Parathyroid adenoma (tissue), 2 donors: ENCODE measurements at regions not wholly inside any gene's neighbourhood (a gene's known extent, or its start where the extent isn't known, plus 50 kb on each side); places are given as distances from the start of the nearest gene placed in this dataset.

Experiments used
- H2AFZ ChIP-seq: fragments of 300-600 bp; sonication (generic); one replicate; pipeline ENCODE4 v1.7.0; 2017; ENCODE audit warnings: antibody characterized with exemption, mild to moderate bottlenecking
- H3K27ac ChIP-seq: fragments of 300-600 bp; sonication (generic); one replicate; pipeline ENCODE4 v1.7.0; 2017
- H3K27me3 ChIP-seq: fragments of 300-600 bp; sonication (generic); one replicate; pipeline ENCODE4 v1.7.0; 2017; ENCODE audit warnings: low read length; ENCODE audit not compliant: control insufficient read depth, insufficient read depth
- H3K36me3 ChIP-seq: fragments of 300-600 bp; sonication (generic); one replicate; pipeline ENCODE4 v1.7.0; 2017; ENCODE audit warnings: low read length; ENCODE audit not compliant: control insufficient read depth, insufficient read depth
- H3K4me1 ChIP-seq: fragments of 300-600 bp; sonication (generic); one replicate; pipeline ENCODE4 v1.7.0; 2017; ENCODE audit warnings: control low read depth
- H3K4me2 ChIP-seq: fragments of 300-600 bp; sonication (generic); one replicate; pipeline ENCODE4 v1.7.0; 2017; ENCODE audit warnings: low read length
- H3K4me3 ChIP-seq: fragments of 300-600 bp; sonication (generic); one replicate; pipeline ENCODE4 v1.7.0; 2017; ENCODE audit warnings: low read depth, low read length
- H3K79me2 ChIP-seq: fragments of 300-600 bp; sonication (generic); one replicate; pipeline ENCODE4 v1.7.0; 2017; ENCODE audit warnings: control low read depth
- H3K9ac ChIP-seq: fragments of 300-600 bp; sonication (generic); one replicate; pipeline ENCODE4 v1.7.0; 2017; ENCODE audit warnings: mild to moderate bottlenecking
- H3K9me3 ChIP-seq: fragments of 300-600 bp; sonication (generic); one replicate; pipeline ENCODE4 v1.7.0; 2017; ENCODE audit warnings: low read length; ENCODE audit not compliant: control insufficient read depth
- TF ChIP-seq, protein P1 (sequence below): fragments of 300-600 bp; sonication (generic); IDR thresholded peaks from one replicate; pipeline ENCODE4 v1.7.0; 2017; ENCODE audit warnings: antibody characterized with exemption, mild to moderate bottlenecking
- donor health status: primary hyperparathyroidism.

DNA sequence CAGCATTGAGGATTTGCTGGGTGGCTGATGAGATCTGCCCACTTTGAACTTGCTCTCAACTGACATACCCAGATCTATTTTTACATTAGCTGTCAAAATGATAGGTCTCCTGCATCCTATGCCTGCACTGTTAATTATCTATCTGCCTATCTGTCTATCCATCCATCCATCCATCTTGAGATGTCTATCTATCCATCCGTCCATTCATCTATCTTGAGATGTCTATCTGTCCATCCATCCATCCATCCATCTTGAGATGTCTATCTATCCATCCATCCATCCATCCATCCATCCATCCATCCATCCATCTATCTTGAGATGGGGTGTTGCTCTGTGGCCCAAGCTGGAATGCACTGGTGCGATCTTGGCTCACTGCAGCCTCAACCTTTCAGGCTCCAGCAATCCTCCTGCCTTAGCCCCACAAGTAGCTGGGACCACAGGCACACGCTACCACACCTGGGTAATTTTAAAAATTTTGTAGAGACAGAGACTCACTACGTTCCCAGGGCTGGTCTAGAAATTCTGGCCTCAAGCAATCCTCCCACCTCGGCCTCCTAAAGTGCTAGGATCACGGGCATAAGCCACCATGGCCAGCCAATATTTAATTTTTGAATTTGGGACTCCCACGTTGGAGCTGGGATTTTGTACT, 159.4 kb upstream of the NSMCE3 start:
- H3K79me2 ChIP-seq: peaks cover 6% of the 10 kb centered on the region
- no peak overlapping the region for H3K27ac ChIP-seq
- H3K4me3 ChIP-seq: no peak overlapping the region
- H3K4me2 ChIP-seq: no peak overlapping the region
- H3K9me3 ChIP-seq: no peaks in the 10 kb centered on the region
- no peaks in the 10 kb centered on the region for H3K4me1 ChIP-seq
- H3K36me3 ChIP-seq: no peaks in the 10 kb centered on the region
- no peak overlapping the region for H3K9ac ChIP-seq
- TF ChIP-seq, protein P1, sequence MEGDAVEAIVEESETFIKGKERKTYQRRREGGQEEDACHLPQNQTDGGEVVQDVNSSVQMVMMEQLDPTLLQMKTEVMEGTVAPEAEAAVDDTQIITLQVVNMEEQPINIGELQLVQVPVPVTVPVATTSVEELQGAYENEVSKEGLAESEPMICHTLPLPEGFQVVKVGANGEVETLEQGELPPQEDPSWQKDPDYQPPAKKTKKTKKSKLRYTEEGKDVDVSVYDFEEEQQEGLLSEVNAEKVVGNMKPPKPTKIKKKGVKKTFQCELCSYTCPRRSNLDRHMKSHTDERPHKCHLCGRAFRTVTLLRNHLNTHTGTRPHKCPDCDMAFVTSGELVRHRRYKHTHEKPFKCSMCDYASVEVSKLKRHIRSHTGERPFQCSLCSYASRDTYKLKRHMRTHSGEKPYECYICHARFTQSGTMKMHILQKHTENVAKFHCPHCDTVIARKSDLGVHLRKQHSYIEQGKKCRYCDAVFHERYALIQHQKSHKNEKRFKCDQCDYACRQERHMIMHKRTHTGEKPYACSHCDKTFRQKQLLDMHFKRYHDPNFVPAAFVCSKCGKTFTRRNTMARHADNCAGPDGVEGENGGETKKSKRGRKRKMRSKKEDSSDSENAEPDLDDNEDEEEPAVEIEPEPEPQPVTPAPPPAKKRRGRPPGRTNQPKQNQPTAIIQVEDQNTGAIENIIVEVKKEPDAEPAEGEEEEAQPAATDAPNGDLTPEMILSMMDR: no peak
- H2AFZ ChIP-seq: no peak overlapping the region
- H3K27me3 ChIP-seq: no peaks in the 10 kb centered on the region

DNA sequence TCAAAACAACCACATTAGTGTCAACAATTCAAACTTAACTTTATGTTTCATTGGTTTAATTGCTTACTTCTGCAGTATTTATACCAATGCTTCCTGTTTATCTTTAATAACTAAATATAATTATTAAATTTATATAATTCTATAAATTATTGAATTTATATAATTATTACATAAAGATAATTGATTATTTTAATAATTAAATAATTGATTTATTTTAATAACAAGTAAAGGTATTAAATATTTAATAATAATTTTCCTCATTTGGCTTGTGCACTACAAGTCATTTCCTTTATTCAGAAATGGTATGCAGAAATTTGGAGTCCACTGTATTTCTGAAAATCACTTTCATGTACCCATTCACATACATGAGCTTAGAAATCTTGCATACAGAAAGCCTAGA, 156.2 kb upstream of the NSMCE3 start:
- Histone ChIP-seq H3K27ac (no peak overlapping the region), H3K9ac (no peak overlapping the region), H3K4me3 (no peak overlapping the region), H3K79me2 (peaks cover 3% of the 10 kb centered on the region), H3K9me3 (no peaks in the 10 kb centered on the region), H3K4me2 (no peak overlapping the region), H3K4me1 (no peaks in the 10 kb centered on the region), H2AFZ (no peak overlapping the region), H3K27me3 (no peaks in the 10 kb centered on the region), H3K36me3 (no peaks in the 10 kb centered on the region)
- TF ChIP-seq, protein P1: no peak

DNA sequence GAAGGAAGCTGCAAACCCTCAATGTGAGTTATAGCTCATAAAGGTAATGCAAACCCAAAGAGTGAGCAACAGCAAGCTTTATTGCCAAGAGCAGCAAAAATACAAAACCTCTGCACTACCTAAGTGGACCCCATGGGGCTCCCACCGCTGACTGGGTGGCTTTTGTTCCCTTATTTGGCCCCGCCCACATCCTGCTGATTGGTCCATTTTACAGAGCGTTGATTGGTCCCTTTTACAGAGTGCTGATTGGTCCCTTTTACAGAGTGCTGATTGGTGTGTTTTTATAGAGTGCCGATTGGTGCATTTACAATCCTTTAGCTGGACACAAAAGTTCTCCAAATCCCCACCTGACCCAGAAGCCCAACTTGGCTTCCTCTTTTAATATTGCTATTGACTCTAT, 154.5 kb upstream of the NSMCE3 start:
- H3K27me3 ChIP-seq: no peaks in the 10 kb centered on the region
- H3K9me3 ChIP-seq: no peaks in the 10 kb centered on the region
- H3K4me2 ChIP-seq: no peak overlapping the region
- no peak overlapping the region for H3K9ac ChIP-seq
- H3K36me3 ChIP-seq: no peaks in the 10 kb centered on the region
- H2AFZ ChIP-seq: no peak overlapping the region
- H3K4me1 ChIP-seq: no peaks in the 10 kb centered on the region
- TF ChIP-seq, protein P1: no peak
- H3K4me3 ChIP-seq: no peak overlapping the region
- H3K79me2 ChIP-seq: no peaks in the 10 kb centered on the region
- no peak overlapping the region for H3K27ac ChIP-seq

DNA sequence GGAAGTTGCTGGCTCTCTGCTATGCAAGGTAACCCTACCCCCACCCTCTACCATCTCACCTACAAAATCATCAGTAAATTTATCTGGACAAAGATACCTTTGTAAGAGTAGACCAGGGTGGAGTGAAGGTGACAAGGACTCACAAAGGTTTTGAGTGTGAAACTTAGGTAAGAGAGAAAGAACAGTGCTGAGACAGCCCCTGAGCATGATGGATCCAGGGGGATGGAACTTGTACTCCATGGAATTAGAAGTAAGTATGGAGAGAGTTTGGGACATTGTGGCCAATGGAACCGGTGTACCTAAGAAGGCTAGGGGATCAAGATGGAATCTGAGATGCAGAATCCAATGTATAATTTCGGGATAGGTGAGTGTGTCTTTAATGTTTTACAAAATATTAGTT, 153.0 kb upstream of the NSMCE3 start:
- Histone ChIP-seq H3K4me1 (peaks cover 4% of the 10 kb centered on the region), H3K27ac (no peak overlapping the region), H2AFZ (no peak overlapping the region), H3K27me3 (no peaks in the 10 kb centered on the region), H3K4me2 (no peak overlapping the region), H3K9ac (no peak overlapping the region), H3K4me3 (no peak overlapping the region), H3K79me2 (peaks cover 4% of the 10 kb centered on the region), H3K9me3 (no peaks in the 10 kb centered on the region), H3K36me3 (no peaks in the 10 kb centered on the region)
- TF ChIP-seq, protein P1: no peak

DNA sequence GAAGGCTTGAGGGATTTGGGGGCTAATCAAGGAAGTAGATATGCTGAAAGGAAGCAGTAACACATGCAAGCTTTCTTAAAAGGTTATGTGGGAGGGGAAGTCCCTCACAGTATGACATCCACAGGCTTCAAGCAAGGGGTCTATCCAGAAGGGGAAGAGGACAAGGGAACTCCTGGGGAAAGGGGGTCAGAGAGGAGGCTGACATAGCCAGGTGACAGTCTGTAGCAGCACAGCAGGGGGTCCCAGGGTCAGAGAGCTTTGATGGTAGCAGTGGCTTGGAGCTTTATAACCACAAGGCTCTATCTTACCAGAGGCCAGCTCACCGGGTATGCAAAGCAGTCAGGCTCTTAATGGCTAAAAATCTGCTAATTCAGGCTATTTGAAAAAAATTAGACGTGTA, 150.6 kb upstream of the NSMCE3 start:
- Histone ChIP-seq H3K27ac (no peak overlapping the region), H2AFZ (no peak overlapping the region), H3K36me3 (no peaks in the 10 kb centered on the region), H3K27me3 (no peaks in the 10 kb centered on the region), H3K4me1 (peaks cover 4% of the 10 kb centered on the region), H3K4me3 (no peak overlapping the region), H3K4me2 (no peak overlapping the region), H3K79me2 (peaks cover 4% of the 10 kb centered on the region), H3K9ac (no peak overlapping the region), H3K9me3 (no peaks in the 10 kb centered on the region)
- TF ChIP-seq, protein P1: no peak
